Panc1 (cell line): ENCODE measurements at regions not wholly inside any gene's neighbourhood (a gene's known extent, or its start where the extent isn't known, plus 50 kb on each side); places are given as distances from the start of the nearest gene placed in this dataset.

Experiments
- CTCF ChIP-seq: fragments of 450-650 bp; IDR thresholded peaks from 2 replicates; pipeline ENCODE4 v1.5.1; 2017; ENCODE audit warnings: mild to moderate bottlenecking
- POLR2AphosphoS5 ChIP-seq: IDR thresholded peaks from 2 replicates; pipeline ENCODE4 v1.6.1; 2012; ENCODE audit warnings: mild to moderate bottlenecking, low read depth, low read length, moderate library complexity
- SIN3A ChIP-seq: IDR thresholded peaks from 2 replicates; pipeline ENCODE4 v1.6.1; 2012; ENCODE audit warnings: low read depth, mild to moderate bottlenecking, low read length, moderate library complexity, borderline replicate concordance; ENCODE audit not compliant: insufficient read depth
- TCF7L2 ChIP-seq: IDR thresholded peaks from 2 replicates; pipeline ENCODE4 v1.6.1; 2011; ENCODE audit warnings: mild to moderate bottlenecking, low read depth, low read length, inconsistent platforms

DNA sequence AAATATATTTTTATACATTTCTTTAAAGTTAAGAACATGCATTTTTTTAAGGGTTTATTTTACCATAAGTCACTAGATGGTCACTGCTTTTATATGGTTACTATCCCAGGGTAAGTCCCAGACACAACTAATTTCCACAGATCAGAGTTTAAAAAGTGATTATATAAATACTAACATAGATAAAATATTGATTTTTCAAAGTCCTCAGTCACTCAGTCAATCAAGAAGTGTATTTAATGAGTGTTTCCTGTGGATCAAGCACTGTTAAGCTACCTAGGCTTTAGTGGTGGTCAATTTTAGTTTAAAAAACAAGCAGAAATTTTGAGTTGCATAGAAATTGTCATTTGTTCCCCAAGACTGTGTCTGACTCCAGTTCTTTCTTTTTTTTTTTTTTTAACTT lies 399.5 kb upstream of the SYNCRIP start:
- no peak for TF ChIP-seq CTCF
- TF ChIP-seq TCF7L2: no peak
- TF ChIP-seq POLR2AphosphoS5: no peak
- no peak for TF ChIP-seq SIN3A
